ACC112 (cell line): ENCODE measurements at regions not wholly inside any gene's neighbourhood (a gene's known extent, or its start where the extent isn't known, plus 50 kb on each side); places are given as distances from the start of the nearest gene placed in this dataset.

ENCODE experiments used
- H2AFZ ChIP-seq: fragments of 200-600 bp; sonication (generic); one replicate; pipeline ENCODE4 v1.6.0; 2017; ENCODE audit warnings: antibody characterized with exemption, low read length; ENCODE audit not compliant: unreplicated experiment
- H3K27ac ChIP-seq: fragments of 200-600 bp; sonication (generic); 2 replicates; pipeline ENCODE4 v1.5.1; 2014; ENCODE audit warnings: low read depth, mild to moderate bottlenecking, antibody characterized with exemption, low read length, moderate library complexity
- H3K27me3 ChIP-seq: fragments of 200-600 bp; sonication (generic); 2 replicates; pipeline ENCODE4 v1.6.1; 2014; ENCODE audit warnings: mild to moderate bottlenecking, antibody characterized with exemption, low read length, moderate library complexity, mixed read lengths; ENCODE audit not compliant: insufficient read depth
- H3K36me3 ChIP-seq: fragments of 200-600 bp; sonication (generic); 2 replicates; pipeline ENCODE4 v1.6.1; 2016; ENCODE audit warnings: mild to moderate bottlenecking, antibody characterized with exemption, low read length, moderate library complexity, mixed read lengths; ENCODE audit not compliant: insufficient read depth
- H3K4me1 ChIP-seq: fragments of 200-600 bp; sonication (generic); one replicate; pipeline ENCODE4 v1.6.1; 2016; ENCODE audit warnings: low read length, mixed read lengths; ENCODE audit not compliant: insufficient read depth, unreplicated experiment, control insufficient read depth
- H3K4me3 ChIP-seq: fragments of 200-600 bp; sonication (generic); 2 replicates; pipeline ENCODE4 v1.5.1; 2014; ENCODE audit warnings: mild to moderate bottlenecking, low read depth, low read length
- H3K79me2 ChIP-seq: fragments of 200-600 bp; sonication (generic); one replicate; pipeline ENCODE4 v1.6.0; 2016; ENCODE audit warnings: low read length; ENCODE audit not compliant: control insufficient read depth, unreplicated experiment, insufficient read depth

DNA sequence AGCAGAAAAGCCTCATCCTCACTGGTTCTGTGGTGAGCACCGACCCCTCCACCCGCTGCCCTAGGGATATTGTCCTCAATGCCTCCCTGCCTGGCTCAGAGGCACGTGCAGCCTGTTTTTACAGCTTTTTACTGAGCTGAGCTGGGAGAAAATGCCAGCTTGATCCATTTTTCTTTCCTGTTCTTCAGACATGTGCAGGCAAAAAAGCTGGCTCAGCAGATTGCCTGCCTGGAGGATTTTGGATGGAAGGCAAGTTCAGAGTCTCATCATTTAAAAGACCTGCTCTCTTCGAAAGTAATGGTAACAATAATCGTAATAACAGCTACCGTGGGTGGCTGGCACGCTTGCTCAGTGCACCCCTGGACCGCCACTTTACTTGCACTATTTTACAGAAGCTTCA lies 135.0 kb upstream of the SMIM23 start:
- Histone ChIP-seq H3K4me3 (no peak overlapping the region), H3K27me3 (peaks cover 30% of the 10 kb centered on the region), H2AFZ (no peak overlapping the region), H3K36me3 (no peaks in the 10 kb centered on the region), H3K27ac (no peak overlapping the region), H3K79me2 (no peaks in the 10 kb centered on the region), H3K4me1 (no peaks in the 10 kb centered on the region)

DNA sequence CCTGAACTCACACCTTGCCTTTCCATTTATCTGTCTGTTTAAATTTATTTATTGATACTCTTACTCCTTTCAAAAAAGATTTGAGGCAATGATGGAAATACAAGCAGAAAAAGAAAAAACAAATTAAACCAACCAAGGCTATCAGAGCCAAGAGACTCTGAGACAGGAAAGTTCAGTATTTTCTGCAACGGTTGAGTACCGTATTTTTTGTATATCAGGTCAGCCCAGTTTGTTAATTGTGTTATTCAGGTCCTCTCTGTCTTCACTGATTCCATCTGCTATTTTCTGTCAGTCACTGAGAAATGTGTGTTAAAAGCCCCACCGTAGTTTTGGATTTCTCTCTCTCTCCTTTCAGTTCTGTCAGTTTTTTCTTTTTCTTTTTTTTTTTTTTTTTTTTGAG lies 134.5 kb upstream of the SMIM23 start:
- no peak overlapping the region for H3K4me3 ChIP-seq
- H3K27ac ChIP-seq = no peak overlapping the region
- H3K4me1 ChIP-seq = no peaks in the 10 kb centered on the region
- no peak overlapping the region for H2AFZ ChIP-seq
- no peaks in the 10 kb centered on the region for H3K36me3 ChIP-seq
- no peaks in the 10 kb centered on the region for H3K79me2 ChIP-seq
- peaks cover 25% of the 10 kb centered on the region for H3K27me3 ChIP-seq

DNA sequence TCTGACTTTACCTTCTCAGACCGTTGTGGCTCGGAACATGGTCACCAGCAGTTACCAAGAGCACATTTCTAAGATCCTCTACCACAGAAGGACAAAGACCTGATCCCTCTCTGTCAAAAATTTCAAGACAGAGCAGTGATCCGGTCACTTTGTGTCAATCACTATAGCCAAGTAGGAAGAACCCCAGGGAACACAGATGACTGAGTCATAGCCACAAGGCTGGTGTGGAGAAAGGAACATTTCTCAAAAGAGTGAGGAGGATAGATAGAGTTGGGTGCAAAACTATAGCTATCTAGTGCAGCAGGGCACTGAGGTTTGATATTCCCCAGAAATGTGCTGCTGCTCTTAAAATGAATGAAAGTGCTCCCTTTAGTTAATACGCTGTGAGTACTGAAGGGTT lies 130.7 kb upstream of the SMIM23 start:
- Histone ChIP-seq H2AFZ (no peak overlapping the region), H3K27ac (no peak overlapping the region), H3K4me3 (no peak overlapping the region), H3K79me2 (no peaks in the 10 kb centered on the region), H3K4me1 (no peaks in the 10 kb centered on the region), H3K36me3 (no peaks in the 10 kb centered on the region), H3K27me3 (peaks cover 21% of the 10 kb centered on the region)

DNA sequence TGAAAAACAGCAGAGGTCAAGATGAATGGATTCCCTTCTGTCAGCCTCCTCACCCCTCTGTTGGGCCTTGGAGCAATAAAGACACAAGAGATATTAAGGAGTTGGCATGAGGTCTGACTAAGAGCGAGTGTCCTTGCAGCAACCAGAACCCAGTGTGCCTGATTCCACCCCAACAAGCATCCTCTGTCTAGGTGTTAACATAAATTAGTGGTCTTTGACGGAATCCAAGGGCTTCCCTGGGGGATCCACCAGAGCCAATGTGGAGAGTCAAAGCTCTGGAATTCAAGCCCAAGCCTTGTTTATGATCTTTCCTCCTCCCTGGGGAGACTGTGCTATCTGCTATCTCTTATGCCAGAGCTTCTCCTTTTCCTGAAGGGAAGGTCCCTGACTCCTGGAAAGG lies 128.1 kb upstream of the SMIM23 start:
- H3K27ac ChIP-seq = no peak overlapping the region
- H3K36me3 ChIP-seq = no peaks in the 10 kb centered on the region
- H3K27me3 ChIP-seq = peaks cover 14% of the 10 kb centered on the region; the same call in 1 of the 2 replicates
- no peaks in the 10 kb centered on the region for H3K79me2 ChIP-seq
- H3K4me3 ChIP-seq = no peak overlapping the region
- no peak overlapping the region for H2AFZ ChIP-seq
- H3K4me1 ChIP-seq = no peaks in the 10 kb centered on the region

DNA sequence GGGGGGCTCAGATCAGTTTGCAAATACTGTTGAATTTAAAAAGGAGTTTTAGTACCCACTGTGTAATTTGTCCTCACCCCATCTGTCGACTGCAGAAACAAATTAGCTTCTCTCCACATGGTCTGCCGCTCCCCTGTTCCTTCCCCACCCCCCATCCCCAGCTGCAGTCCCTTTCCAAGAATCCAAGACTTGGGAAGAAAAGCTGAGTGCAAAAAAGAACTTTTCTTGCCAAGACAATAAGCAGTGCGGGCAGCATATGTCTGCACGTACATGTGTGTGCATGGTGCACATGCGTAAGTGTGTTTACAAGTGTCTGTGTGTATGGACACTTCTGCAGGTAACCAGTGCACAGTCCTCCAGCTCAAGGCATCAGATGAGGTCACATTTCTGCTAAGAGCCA lies 125.7 kb upstream of the SMIM23 start:
- Histone ChIP-seq H3K4me3 (no peak overlapping the region), H3K4me1 (no peaks in the 10 kb centered on the region), H3K36me3 (no peaks in the 10 kb centered on the region), H3K27me3 (peaks cover 7% of the 10 kb centered on the region), H3K79me2 (no peaks in the 10 kb centered on the region), H2AFZ (no peak overlapping the region), H3K27ac (no peak overlapping the region)

DNA sequence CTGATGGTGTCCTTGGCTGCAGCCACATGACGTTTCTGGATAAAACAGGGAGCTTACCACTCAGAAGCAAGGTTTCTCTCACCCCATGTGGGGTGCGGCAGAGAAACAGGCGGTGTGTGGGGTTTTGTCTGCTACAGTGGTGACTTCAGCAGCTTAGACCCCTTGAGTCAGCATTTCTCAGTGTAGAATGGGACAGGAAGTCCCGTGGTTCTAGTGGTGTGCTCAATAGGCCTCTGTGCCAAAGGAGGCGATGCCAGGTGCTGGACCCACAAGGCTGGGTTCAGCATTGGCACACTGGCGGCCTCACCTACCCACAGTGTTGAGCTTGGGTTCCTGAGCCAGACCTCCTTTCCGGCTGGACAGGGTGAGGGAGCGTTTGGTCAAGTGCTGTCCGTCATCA lies 125.2 kb upstream of the SMIM23 start:
- H3K4me1 ChIP-seq = no peaks in the 10 kb centered on the region
- peaks cover 7% of the 10 kb centered on the region for H3K27me3 ChIP-seq
- no peaks in the 10 kb centered on the region for H3K36me3 ChIP-seq
- H2AFZ ChIP-seq = no peak overlapping the region
- H3K4me3 ChIP-seq = no peak overlapping the region
- H3K79me2 ChIP-seq = no peaks in the 10 kb centered on the region
- no peak overlapping the region for H3K27ac ChIP-seq

DNA sequence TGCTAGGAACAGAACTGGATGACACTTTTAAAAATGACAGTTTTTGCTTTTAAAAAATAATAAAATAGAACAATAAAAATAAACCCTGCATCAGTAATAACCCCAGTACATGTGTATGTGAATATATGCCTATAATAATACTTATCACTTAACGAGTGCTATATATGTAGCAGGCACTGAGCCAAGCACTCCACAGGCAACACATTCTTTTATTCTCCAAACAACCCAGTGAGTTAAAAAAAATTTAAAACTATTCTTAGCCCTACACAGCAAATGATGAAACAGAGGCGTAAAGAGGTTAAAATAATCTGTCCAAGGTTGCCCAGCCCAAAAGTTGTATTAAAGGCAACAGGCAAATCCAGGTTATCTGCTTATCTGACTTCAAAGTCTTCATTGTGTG lies 124.5 kb upstream of the SMIM23 start:
- Histone ChIP-seq H3K27ac (no peak overlapping the region), H3K36me3 (no peaks in the 10 kb centered on the region), H2AFZ (no peak overlapping the region), H3K4me1 (no peaks in the 10 kb centered on the region), H3K79me2 (no peaks in the 10 kb centered on the region), H3K27me3 (peaks cover 7% of the 10 kb centered on the region), H3K4me3 (no peak overlapping the region)

DNA sequence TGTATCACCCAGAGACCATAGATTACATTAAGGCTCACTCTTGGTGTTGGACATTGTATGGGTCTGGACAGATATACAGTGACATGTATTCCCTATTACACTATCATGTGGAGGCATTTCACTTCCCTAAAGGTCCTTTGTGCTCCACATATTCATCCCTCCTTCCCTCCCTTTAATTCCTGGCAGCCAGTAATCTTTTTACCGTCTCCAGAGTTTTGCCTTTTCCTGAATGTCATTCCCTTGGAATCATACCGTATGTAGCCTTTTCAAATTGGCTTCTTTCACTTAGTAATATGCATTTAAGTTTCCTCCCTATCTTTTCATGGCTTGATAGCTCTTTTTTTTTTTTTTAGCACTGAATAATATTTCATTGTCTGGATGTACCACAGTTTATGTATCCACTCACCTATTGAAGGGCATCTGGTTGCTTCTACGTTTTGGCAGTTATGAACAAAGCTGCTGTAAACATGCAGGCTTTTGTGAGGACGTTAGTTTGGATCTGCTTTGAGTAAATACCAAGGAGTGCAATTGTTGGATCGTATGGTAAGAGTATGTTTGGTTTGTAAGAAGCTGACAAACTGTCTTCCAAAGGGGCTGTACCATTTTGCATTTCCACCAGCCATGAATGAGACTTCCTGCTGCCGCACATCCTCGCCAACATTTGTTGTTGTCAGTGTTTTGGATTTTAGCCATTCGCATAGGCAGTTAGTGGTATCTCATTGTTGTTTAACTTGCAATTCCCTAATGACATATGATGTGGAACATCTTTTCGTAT lies 122.1 kb upstream of the SMIM23 start:
- H3K4me1 ChIP-seq = no peaks in the 10 kb centered on the region
- no peaks in the 10 kb centered on the region for H3K79me2 ChIP-seq
- H3K36me3 ChIP-seq = no peaks in the 10 kb centered on the region
- no peak overlapping the region for H3K27ac ChIP-seq
- no peak overlapping the region for H3K4me3 ChIP-seq
- no peak overlapping the region for H2AFZ ChIP-seq
- H3K27me3 ChIP-seq = no peaks in the 10 kb centered on the region; the same call in 1 of the 2 replicates

DNA sequence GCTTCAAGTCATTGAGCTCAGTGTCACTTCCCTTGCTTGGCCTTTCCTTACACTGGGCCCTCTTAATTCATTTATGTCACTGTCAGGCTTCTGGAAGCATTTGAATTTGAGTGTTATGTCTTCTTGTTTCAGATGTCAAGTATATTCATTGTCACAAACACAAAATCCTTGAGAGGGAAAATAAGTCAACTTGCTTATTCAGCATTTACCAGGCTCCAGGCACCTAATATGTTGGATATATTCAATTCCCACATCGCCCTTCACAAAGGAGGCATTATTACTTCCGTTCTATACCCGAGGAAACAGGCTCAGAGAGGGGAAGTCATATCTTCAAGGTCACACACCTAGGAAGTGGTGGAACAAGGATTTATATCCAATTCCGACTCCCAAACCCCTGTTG lies 121.1 kb upstream of the SMIM23 start:
- no peaks in the 10 kb centered on the region for H3K36me3 ChIP-seq
- H3K4me3 ChIP-seq = no peak overlapping the region
- no peaks in the 10 kb centered on the region; the same call in 1 of the 2 replicates for H3K27me3 ChIP-seq

DNA sequence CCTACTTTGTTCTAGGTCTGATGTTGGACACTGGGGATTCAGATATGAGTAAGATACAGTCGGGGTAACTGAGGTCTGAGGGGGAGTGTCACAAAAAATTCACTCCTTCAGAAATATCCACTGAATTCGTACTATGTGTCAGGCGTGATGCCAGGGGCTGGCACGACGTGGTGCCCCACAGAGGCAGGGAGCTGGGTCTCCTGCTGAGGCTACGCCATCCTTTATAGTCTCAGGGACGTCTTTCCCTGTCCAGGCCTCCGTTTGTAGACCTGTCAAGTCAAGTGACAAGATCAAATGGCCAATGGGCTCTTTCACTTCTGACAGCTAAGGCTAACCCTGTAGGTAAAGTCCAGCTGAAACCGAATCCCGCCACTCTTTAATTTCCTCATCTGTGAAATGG lies 118.8 kb upstream of the SMIM23 start:
- H3K79me2 ChIP-seq = no peaks in the 10 kb centered on the region
- no peak overlapping the region for H2AFZ ChIP-seq
- H3K27me3 ChIP-seq = peaks cover 10% of the 10 kb centered on the region
- H3K36me3 ChIP-seq = no peaks in the 10 kb centered on the region
- H3K4me1 ChIP-seq = no peaks in the 10 kb centered on the region
- no peak overlapping the region for H3K4me3 ChIP-seq
- H3K27ac ChIP-seq = no peak overlapping the region

More for the DNA sequence above, 121.1 kb upstream of the SMIM23 start:
- Histone ChIP-seq H3K79me2 (no peaks in the 10 kb centered on the region), H3K4me1 (no peaks in the 10 kb centered on the region), H2AFZ (no peak overlapping the region), H3K27ac (no peak overlapping the region)

DNA sequence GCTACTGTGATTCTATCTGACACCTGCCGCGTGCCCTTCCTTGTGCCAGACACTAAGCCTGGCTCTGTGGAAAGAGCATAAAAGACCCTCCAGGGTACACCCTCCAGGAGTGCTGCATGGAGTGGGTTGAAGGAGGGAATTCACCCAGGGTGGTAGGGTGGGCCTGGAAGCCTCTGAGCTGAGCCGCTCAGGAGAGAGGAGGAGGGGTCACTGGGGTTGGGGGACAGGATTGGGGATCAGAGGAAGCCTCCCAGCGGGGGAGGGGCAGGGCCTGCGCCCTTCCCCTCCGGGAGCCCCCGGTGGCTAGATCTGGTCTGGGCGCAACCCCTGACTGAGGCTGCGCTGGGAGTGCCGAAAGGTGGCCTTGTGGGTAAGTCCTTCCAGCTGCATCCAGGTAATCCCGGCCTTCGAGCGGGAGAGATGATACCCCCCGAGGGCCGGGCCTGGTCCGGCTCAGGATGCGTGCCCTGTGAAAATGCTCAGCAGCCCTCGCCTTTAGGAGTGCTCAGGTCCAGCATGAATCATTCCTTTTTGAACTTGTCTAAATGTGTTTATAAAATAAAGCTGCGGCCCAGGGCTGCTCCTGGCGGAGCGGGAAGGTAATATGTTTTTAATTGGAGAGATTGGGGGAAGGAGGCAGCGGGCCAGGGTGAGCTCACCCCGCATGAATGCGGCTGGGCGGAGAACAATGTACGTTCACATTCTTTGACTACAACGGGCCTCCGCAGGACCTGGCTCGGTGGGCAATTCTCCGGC lies 118.1 kb upstream of the SMIM23 start:
- Histone ChIP-seq H3K4me3 (0 out of 2 replicates have a peak overlapping the region, but pooled peaks have one; percentile 24), H3K4me1 (no peaks in the 10 kb centered on the region), H3K27ac (no peak overlapping the region), H3K36me3 (no peaks in the 10 kb centered on the region), H2AFZ (peak overlapping the region; percentile 3), H3K79me2 (no peaks in the 10 kb centered on the region), H3K27me3 (peaks cover 14% of the 10 kb centered on the region)
